B cell (primary cell): ENCODE measurements at regions not wholly inside any gene's neighbourhood (a gene's known extent, or its start where the extent isn't known, plus 50 kb on each side); places are given as distances from the start of the nearest gene placed in this dataset.

Experiments
- ATAC-seq: fragments of 200-7000 bp; cut with Tn5 transposase; one replicate; pipeline ENCODE4 v1.10.0; 2021; ENCODE audit warnings: low read depth, mild to moderate bottlenecking, moderate number of reproducible peaks, moderate library complexity
- CTCF ChIA-PET: fragments of 350-600 bp; sonication (Branson Sonifier 250); formaldehyde crosslinking; loops from one replicate; lab custom pipeline; 2021; ENCODE audit warnings: antibody characterized with exemption, inconsistent platforms; lab: Charles Lee
- POLR2A ChIA-PET: fragments of 350-600 bp; sonication (Branson Sonifier 250); formaldehyde crosslinking; loops from one replicate; lab custom pipeline; 2021; ENCODE audit warnings: antibody characterized with exemption; lab: Charles Lee
- DNase-seq: peaks from one replicate; pipeline ENCODE4 v3.0.0; 2013
- H2AFZ ChIP-seq: 2 replicates; pipeline ENCODE4 v1.6.1; 2012; ENCODE audit warnings: mild to moderate bottlenecking, low read depth, low read length; ENCODE audit not compliant: insufficient read depth, poor library complexity, severe bottlenecking
- H3K27ac ChIP-seq, 2 donors: 1 replicate in 1 of 2; 2 replicates in 1 of 2; pipeline ENCODE4 v1.5.1; 2012 to 2013; ENCODE audit warnings: low read length in 2 of 2, mild to moderate bottlenecking in 2 of 2, moderate library complexity in 1 of 2
- H3K27me3 ChIP-seq, 4 experiments: fragments of 200-600 bp in 1 of 4; sonication (generic) in 1 of 4; replicated peaks in 1 of 4; 1 replicate in 2 of 4; 2 replicates in 2 of 4; pipeline versions ENCODE4 v1.6.1 to v1.7.0; 2013 to 2016; ENCODE audit warnings: low read length in 3 of 4, mild to moderate bottlenecking in 2 of 4, mixed read lengths in 1 of 4, moderate library complexity in 1 of 4; ENCODE audit not compliant: insufficient read depth in 4 of 4, control insufficient read depth in 3 of 4; ENCODE audit errors: control extremely low read depth in 1 of 4
- H3K36me3 ChIP-seq, 2 experiments: replicated peaks in 1 of 2; 1 replicate in 1 of 2; 2 replicates in 1 of 2; pipeline versions ENCODE4 v1.6.1 to v1.7.1; 2013; ENCODE audit warnings: low read length in 1 of 2; ENCODE audit not compliant: insufficient read depth in 2 of 2, control insufficient read depth in 1 of 2; ENCODE audit errors: control extremely low read depth in 1 of 2, extremely low read depth in 1 of 2
- H3K4me1 ChIP-seq, 2 donors: fragments of 200-600 bp in 1 of 2; sonication (generic) in 1 of 2; 1 replicate in 1 of 2; 2 replicates in 1 of 2; pipeline versions ENCODE4 v1.5.1 to v1.6.1; 2013 to 2017; ENCODE audit warnings: low read length in 2 of 2; ENCODE audit not compliant: control insufficient read depth in 2 of 2, insufficient read depth in 2 of 2
- H3K4me2 ChIP-seq: replicated peaks from 2 replicates; pipeline ENCODE3; 2012; ENCODE audit warnings: mild to moderate bottlenecking, low read depth, low read length; ENCODE audit not compliant: poor library complexity, severe bottlenecking
- H3K4me3 ChIP-seq, 5 experiments: fragments of 200-600 bp in 1 of 5; sonication (generic) in 1 of 5; 1 replicate in 3 of 5; 2 replicates in 2 of 5; pipeline versions ENCODE4 v1.5.1 to v1.7.0; 2011 to 2016; ENCODE audit warnings: low read length in 4 of 5, mild to moderate bottlenecking in 4 of 5, low read depth in 2 of 5, control low read depth in 1 of 5, moderate library complexity in 1 of 5; ENCODE audit not compliant: insufficient read depth in 1 of 5; ENCODE audit errors: control extremely low read depth in 1 of 5, extremely low read depth in 1 of 5
- H3K79me2 ChIP-seq: fragments of 200-600 bp; sonication (generic); one replicate; pipeline ENCODE4 v1.6.0; 2016; ENCODE audit warnings: low read length; ENCODE audit not compliant: control insufficient read depth, insufficient read depth
- H3K9ac ChIP-seq: fragments of 200-600 bp; sonication (generic); 2 replicates; pipeline ENCODE4 v1.6.1; 2017; ENCODE audit warnings: mild to moderate bottlenecking, low read length, moderate library complexity
- H3K9me3 ChIP-seq, 3 donors: one replicate each; pipeline versions ENCODE4 v1.6.1 to v1.7.1; 2013; ENCODE audit warnings: low read length in 2 of 3; ENCODE audit not compliant: control insufficient read depth in 2 of 3, insufficient read depth in 1 of 3; ENCODE audit errors: control extremely low read depth in 1 of 3
- H4K20me1 ChIP-seq: 2 replicates; pipeline ENCODE4 v1.6.0; 2012; ENCODE audit warnings: mild to moderate bottlenecking, low read length; ENCODE audit not compliant: insufficient read depth, control insufficient read depth, poor library complexity, severe bottlenecking
- H3K27ac Mint-ChIP-seq: one replicate; pipeline ENCODE4 v1.8.0; 2021; ENCODE audit warnings: mixed read lengths
- H3K27me3 Mint-ChIP-seq: one replicate; pipeline ENCODE4 v1.8.0; 2021; ENCODE audit warnings: mixed read lengths
- H3K4me1 Mint-ChIP-seq: one replicate; pipeline ENCODE4 v1.8.0; 2021; ENCODE audit warnings: mixed read lengths
- H3K4me3 Mint-ChIP-seq: one replicate; pipeline ENCODE4 v1.8.0; 2021; ENCODE audit warnings: mixed read lengths
- H3K9me3 Mint-ChIP-seq: one replicate; pipeline ENCODE4 v1.8.0; 2022; ENCODE audit warnings: mixed read lengths; ENCODE audit not compliant: insufficient read depth
- EZH2 ChIP-seq: IDR thresholded peaks from 2 replicates; pipeline ENCODE4 v1.6.1; 2012; ENCODE audit warnings: borderline replicate concordance, low read depth, mild to moderate bottlenecking, moderate library complexity, low read length; ENCODE audit not compliant: insufficient read depth, poor library complexity, severe bottlenecking
- WGBS: methylation state at CpG from one replicate; pipeline ENCODE4 v1.1.5; 2013; ENCODE audit warnings: missing lambda C conversion rate; ENCODE audit not compliant: insufficient coverage; 5-methylcytosine and 5-hydroxymethylcytosine counted together
- intact Hi-C: fragments of 100-400 bp; cut with micrococcal nuclease; formaldehyde crosslinking; loops from one replicate; pipeline ENCODE4 v1.10.0; 2022
- TF ChIP-seq, protein P1 (sequence below): fragments of 200-600 bp; IDR thresholded peaks from one replicate; pipeline ENCODE4 v1.8.0; 2022; ENCODE audit warnings: antibody characterized with exemption, mild to moderate bottlenecking

DNA sequence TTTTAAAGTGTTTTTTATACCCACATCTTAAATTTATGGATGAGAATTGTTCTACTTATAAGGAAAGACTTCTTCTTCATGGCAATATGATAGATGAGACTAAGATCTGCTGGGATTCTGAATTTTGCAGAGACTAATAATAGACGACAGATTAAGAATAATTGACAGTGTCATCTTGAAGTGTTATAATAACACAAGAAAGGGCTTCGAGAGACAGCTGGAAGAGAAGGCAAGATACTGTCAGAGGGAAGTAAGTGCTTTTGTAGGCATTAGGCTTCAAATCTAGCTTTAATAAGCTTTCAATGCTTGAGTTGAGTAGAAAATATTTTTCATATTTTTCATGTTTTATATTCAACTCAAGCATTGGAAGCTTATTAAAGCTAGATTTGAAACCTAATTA lies 797.6 kb upstream of the PABPC4L start:
- H3K27ac ChIP-seq = no peak overlapping the region
- H3K9ac ChIP-seq = no peak overlapping the region
- Mint-ChIP-seq H3K9me3 (peaks cover 2% of the 10 kb centered on the region), H3K4me3 (no peak overlapping the region), H3K27me3 (no peaks in the 10 kb centered on the region), H3K27ac (no peak overlapping the region), H3K4me1 (no peaks in the 10 kb centered on the region)
- H3K4me3 ChIP-seq = no peak overlapping the region
- no peaks in the 10 kb centered on the region for H3K4me1 ChIP-seq
- no peaks in the 10 kb centered on the region for H3K27me3 ChIP-seq
- H3K9me3 ChIP-seq = no peaks in the 10 kb centered on the region
- no peaks in the 10 kb centered on the region for H3K79me2 ChIP-seq
- intact Hi-C loops = no loop called here
- ATAC-seq (no peak), DNase-seq (no peak)
- WGBS = 83% methylated on average over 1 of the region's 2 CpGs
- H3K4me2 ChIP-seq = no peak overlapping the region
- TF ChIP-seq EZH2 = no peak
- TF ChIP-seq, protein P1, sequence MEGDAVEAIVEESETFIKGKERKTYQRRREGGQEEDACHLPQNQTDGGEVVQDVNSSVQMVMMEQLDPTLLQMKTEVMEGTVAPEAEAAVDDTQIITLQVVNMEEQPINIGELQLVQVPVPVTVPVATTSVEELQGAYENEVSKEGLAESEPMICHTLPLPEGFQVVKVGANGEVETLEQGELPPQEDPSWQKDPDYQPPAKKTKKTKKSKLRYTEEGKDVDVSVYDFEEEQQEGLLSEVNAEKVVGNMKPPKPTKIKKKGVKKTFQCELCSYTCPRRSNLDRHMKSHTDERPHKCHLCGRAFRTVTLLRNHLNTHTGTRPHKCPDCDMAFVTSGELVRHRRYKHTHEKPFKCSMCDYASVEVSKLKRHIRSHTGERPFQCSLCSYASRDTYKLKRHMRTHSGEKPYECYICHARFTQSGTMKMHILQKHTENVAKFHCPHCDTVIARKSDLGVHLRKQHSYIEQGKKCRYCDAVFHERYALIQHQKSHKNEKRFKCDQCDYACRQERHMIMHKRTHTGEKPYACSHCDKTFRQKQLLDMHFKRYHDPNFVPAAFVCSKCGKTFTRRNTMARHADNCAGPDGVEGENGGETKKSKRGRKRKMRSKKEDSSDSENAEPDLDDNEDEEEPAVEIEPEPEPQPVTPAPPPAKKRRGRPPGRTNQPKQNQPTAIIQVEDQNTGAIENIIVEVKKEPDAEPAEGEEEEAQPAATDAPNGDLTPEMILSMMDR = no peak
- POLR2A ChIA-PET = no interaction called here
- no peak overlapping the region for H2AFZ ChIP-seq
- CTCF ChIA-PET = no interaction called here
- H4K20me1 ChIP-seq = no peaks in the 10 kb centered on the region
- H3K36me3 ChIP-seq = no peaks in the 10 kb centered on the region

DNA sequence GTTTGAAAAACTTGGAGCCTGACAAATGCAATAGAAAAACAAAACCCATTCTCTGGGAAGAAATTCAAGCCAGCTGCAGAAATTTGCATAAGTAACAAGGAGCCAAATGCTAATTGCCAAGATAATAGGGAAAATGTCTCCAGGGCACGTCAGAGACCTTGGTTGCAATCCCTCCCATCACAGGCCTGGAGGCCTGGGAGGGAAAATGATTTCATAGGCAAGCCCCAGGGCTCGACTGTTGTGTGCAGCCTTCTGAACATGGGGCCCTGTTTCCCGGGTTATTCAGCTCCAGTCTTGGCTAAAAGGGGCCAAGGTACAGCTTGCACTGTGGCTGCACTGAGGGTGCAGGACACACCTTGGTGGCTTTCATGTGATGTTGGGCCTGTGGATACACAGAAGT lies 760.4 kb upstream of the PABPC4L start:
- H3K9me3 Mint-ChIP-seq = peaks cover 2% of the 10 kb centered on the region
- H4K20me1 ChIP-seq = no peaks in the 10 kb centered on the region
- ATAC-seq (no peak), DNase-seq (no peak)
- H3K27ac Mint-ChIP-seq = no peak overlapping the region
- ChIA-PET POLR2A (no interaction called here), CTCF (no interaction called here)
- intact Hi-C loops = no loop called here
- 64% methylated on average over 3 of the region's 3 CpGs for WGBS
- H3K9ac ChIP-seq = no peak overlapping the region
- H3K9me3 ChIP-seq = peaks cover 0 to 7% (median 0%) of the 10 kb centered on the region in 3 donors
- H3K36me3 ChIP-seq = no peaks in the 10 kb centered on the region
- H3K4me2 ChIP-seq = no peak overlapping the region
- TF ChIP-seq, protein P1 = no peak
- no peak for TF ChIP-seq EZH2
- H3K27ac ChIP-seq = no peak overlapping the region
- no peaks in the 10 kb centered on the region for H3K4me1 Mint-ChIP-seq
- H3K27me3 ChIP-seq = no peaks in the 10 kb centered on the region
- H3K79me2 ChIP-seq = no peaks in the 10 kb centered on the region
- no peak overlapping the region for H3K4me3 Mint-ChIP-seq
- no peaks in the 10 kb centered on the region for H3K27me3 Mint-ChIP-seq
- H3K4me1 ChIP-seq = no peaks in the 10 kb centered on the region
- no peak overlapping the region for H3K4me3 ChIP-seq
- H2AFZ ChIP-seq = no peak overlapping the region
